PC-9 (cell line): ENCODE measurements at regions not wholly inside any gene's neighbourhood (a gene's known extent, or its start where the extent isn't known, plus 50 kb on each side); places are given as distances from the start of the nearest gene placed in this dataset.

Experiments
- BruUV-seq: library from RNA; stranded (reverse); fragments of 400-500 nt; replicated peaks from 2 replicates; lab custom pipeline; 2021; lab: Mats Ljungman, UMichigan
- CTCF ChIA-PET: fragments of 300-600 bp; sonication (Branson Sonifier 250); formaldehyde crosslinking; loops from one replicate; lab custom pipeline; 2022; ENCODE audit warnings: antibody characterized with exemption; lab: Charles Lee
- POLR2A ChIA-PET: fragments of 300-600 bp; sonication (Branson Sonifier 250); formaldehyde crosslinking; loops from one replicate; lab custom pipeline; 2022; ENCODE audit warnings: antibody characterized with exemption; ENCODE audit not compliant: unreplicated experiment; lab: Charles Lee
- DNase-seq, 2 experiments: peaks; one replicate each; pipeline versions ENCODE4 v3.0.0 to v3.0.0-alpha.2; 2015 to 2022; ENCODE audit warnings: mixed read lengths in 1 of 2
- H2AFZ ChIP-seq: fragments of 200-600 bp; sonication (generic); 2 replicates; pipeline ENCODE4 v1.8.1; 2017; ENCODE audit warnings: antibody characterized with exemption
- H3F3A ChIP-seq: fragments of 200-600 bp; sonication (generic); 2 replicates; pipeline ENCODE4 v1.8.1; 2017; ENCODE audit warnings: antibody characterized with exemption, mild to moderate bottlenecking, low read depth; ENCODE audit not compliant: insufficient read depth
- H3K27ac ChIP-seq: fragments of 200-600 bp; sonication (generic); 2 replicates; pipeline ENCODE4 v1.6.1; 2016; ENCODE audit warnings: mixed run types
- H3K27me3 ChIP-seq: fragments of 200-600 bp; sonication (generic); 2 replicates; pipeline ENCODE4 v1.6.1; 2016; ENCODE audit warnings: low read depth, mixed run types; ENCODE audit not compliant: insufficient read depth
- H3K36me3 ChIP-seq: fragments of 200-600 bp; sonication (generic); 2 replicates; pipeline ENCODE4 v1.6.1; 2016; ENCODE audit warnings: low read depth, mixed run types
- H3K4me1 ChIP-seq: fragments of 200-600 bp; sonication (generic); replicated peaks from 2 replicates; pipeline ENCODE4 v1.6.1; 2016; ENCODE audit warnings: mixed run types; ENCODE audit not compliant: insufficient read depth
- H3K4me2 ChIP-seq: fragments of 200-600 bp; sonication (generic); 2 replicates; pipeline ENCODE4 v1.6.1; 2017; ENCODE audit warnings: mixed run types
- H3K4me3 ChIP-seq: fragments of 200-600 bp; sonication (generic); 2 replicates; pipeline ENCODE4 v1.6.1; 2016; ENCODE audit warnings: mixed run types
- H3K79me2 ChIP-seq: fragments of 200-600 bp; sonication (generic); 2 replicates; pipeline ENCODE4 v1.6.1; 2017; ENCODE audit warnings: low read depth, mixed run types
- H3K9me2 ChIP-seq: fragments of 200-600 bp; sonication (generic); 2 replicates; pipeline ENCODE4 v1.8.1; 2017; ENCODE audit warnings: mild to moderate bottlenecking; ENCODE audit not compliant: insufficient read depth
- H3K9me3 ChIP-seq: fragments of 200-600 bp; sonication (generic); 2 replicates; pipeline ENCODE4 v1.8.1; 2016; ENCODE audit warnings: low read depth; ENCODE audit not compliant: insufficient read depth
- H4K20me1 ChIP-seq: fragments of 200-600 bp; sonication (generic); 2 replicates; pipeline ENCODE4 v1.8.1; 2017; ENCODE audit not compliant: insufficient read depth
- CTCF ChIP-seq: fragments of 200-600 bp; sonication (generic); conservative IDR thresholded peaks from 2 replicates; pipeline ENCODE4 v1.6.1; 2017; ENCODE audit warnings: mixed run types, antibody characterized with exemption, mild to moderate bottlenecking, moderate library complexity
- EZH2 ChIP-seq: fragments of 200-600 bp; sonication (generic); IDR thresholded peaks from 2 replicates; pipeline ENCODE4 v1.8.0; 2017; ENCODE audit warnings: antibody characterized with exemption, low read depth
- intact Hi-C: fragments of 100-400 bp; cut with micrococcal nuclease; formaldehyde crosslinking; loops from one replicate; pipeline ENCODE4 v1.10.0; 2022; ENCODE audit not compliant: unreplicated experiment

- DNase-seq: no peak
- Histone ChIP-seq H3F3A (no peaks in the 10 kb centered on the region), H3K9me2 (no peaks in the 10 kb centered on the region), H2AFZ (no peak overlapping the region), H3K4me1 (no peaks in the 10 kb centered on the region), H3K9me3 (no peaks in the 10 kb centered on the region), H3K4me2 (no peak overlapping the region), H3K79me2 (no peaks in the 10 kb centered on the region), H4K20me1 (no peaks in the 10 kb centered on the region), H3K27me3 (no peaks in the 10 kb centered on the region), H3K36me3 (no peaks in the 10 kb centered on the region), H3K27ac (no peak overlapping the region), H3K4me3 (no peak overlapping the region)
- no TSS peak for BruUV-seq
- intact Hi-C loops: no loop called here
- ChIA-PET CTCF (no interaction called here), POLR2A (no interaction called here)
- TF ChIP-seq EZH2 (no peak), CTCF (no peak)
Measured at GRCh38 chr7:19317461-19317860, 172.2 kb upstream of the FERD3L start.

- Histone ChIP-seq H3K27me3 (no peaks in the 10 kb centered on the region), H3K27ac (no peak overlapping the region), H3K79me2 (no peaks in the 10 kb centered on the region), H3K9me2 (no peaks in the 10 kb centered on the region; the same call in 1 of the 2 replicates), H3K4me3 (no peak overlapping the region), H3F3A (no peaks in the 10 kb centered on the region), H3K4me1 (no peaks in the 10 kb centered on the region), H3K36me3 (no peaks in the 10 kb centered on the region), H4K20me1 (no peaks in the 10 kb centered on the region), H3K4me2 (no peak overlapping the region), H2AFZ (no peak overlapping the region), H3K9me3 (no peaks in the 10 kb centered on the region)
- no peak for DNase-seq
- ChIA-PET POLR2A (no interaction called here), CTCF (no interaction called here)
- no TSS peak for BruUV-seq
- TF ChIP-seq CTCF (no peak), EZH2 (no peak)
- intact Hi-C loops: no loop called here
Measured at GRCh38 chr7:19312416-19312815, 167.2 kb upstream of the FERD3L start.

DNA sequence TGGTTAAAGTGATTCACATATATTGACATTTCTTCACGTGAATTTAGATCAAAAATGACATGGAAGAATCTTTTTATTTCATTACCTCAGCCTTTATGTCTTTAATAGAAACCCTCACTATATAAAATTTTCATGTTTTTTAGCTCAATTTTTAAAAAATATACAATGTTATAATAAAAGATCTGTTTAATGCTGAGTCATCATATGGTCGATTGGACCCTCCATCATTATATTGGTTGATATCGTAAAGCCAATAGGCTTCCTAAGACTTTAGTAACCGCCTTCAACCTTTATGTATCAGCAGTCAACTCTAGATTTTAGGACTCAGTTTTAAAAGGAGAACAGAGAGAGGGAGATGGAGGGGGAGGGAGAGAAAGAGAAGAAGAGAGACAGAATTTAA is 162.3 kb upstream of the FERD3L start:
- BruUV-seq: no TSS peak
- H3K4me3 ChIP-seq: no peak overlapping the region
- no peaks in the 10 kb centered on the region for H3K36me3 ChIP-seq
- H3K9me2 ChIP-seq: no peaks in the 10 kb centered on the region; the same call in 1 of the 2 replicates
- no peaks in the 10 kb centered on the region for H3F3A ChIP-seq
- H3K27me3 ChIP-seq: no peaks in the 10 kb centered on the region
- no peaks in the 10 kb centered on the region for H3K9me3 ChIP-seq
- DNase-seq: no peak
- H3K4me1 ChIP-seq: no peaks in the 10 kb centered on the region
- H3K4me2 ChIP-seq: no peak overlapping the region
- no peak overlapping the region for H3K27ac ChIP-seq
- ChIA-PET CTCF (interaction anchor here (0.6 kb wide), 1 partner anchor 199 kb away, joined by 4 read pairs; no protein-coding TSS in a partner anchor), POLR2A (no interaction called here)
- no peaks in the 10 kb centered on the region for H3K79me2 ChIP-seq
- no peaks in the 10 kb centered on the region for H4K20me1 ChIP-seq
- H2AFZ ChIP-seq: no peak overlapping the region
- intact Hi-C loops: no loop called here
- TF ChIP-seq CTCF (no peak), EZH2 (no peak)
